RWPE1 (cell line): ENCODE measurements at regions not wholly inside any gene's neighbourhood (a gene's known extent, or its start where the extent isn't known, plus 50 kb on each side); places are given as distances from the start of the nearest gene placed in this dataset.

Experiments used
- CTCF ChIA-PET: fragments of 350-600 bp; sonication (Branson Sonifier 250); formaldehyde crosslinking; extraction: SDS; loops from one replicate; lab custom pipeline; 2021; lab: Yijun Ruan, JAX
- POLR2A ChIA-PET: fragments of 400-600 bp; formaldehyde crosslinking; extraction: SDS; loops from one replicate; lab custom pipeline; 2020; ENCODE audit warnings: antibody characterized with exemption; ENCODE audit not compliant: low non-redundant PET; lab: Yijun Ruan, JAX
- DNase-seq: peaks from one replicate; pipeline ENCODE4 v3.0.0; 2012; ENCODE audit warnings: low spot score
- H3K27ac ChIP-seq: fragments of 450-650 bp; 2 replicates; pipeline ENCODE4 v1.5.1; 2017
- CTCF ChIP-seq: fragments of 450-650 bp; conservative IDR thresholded peaks from 2 replicates; pipeline ENCODE4 v1.5.1; 2017; ENCODE audit warnings: low read depth, mild to moderate bottlenecking

GRCh38 chr16:79982361-79982760, 381.8 kb upstream of the MAF start:
- ChIA-PET POLR2A (no interaction called here), CTCF (interaction anchor here (0.6 kb wide), 1 partner anchor 14 kb away, joined by 3 read pairs; no protein-coding TSS in a partner anchor)
- H3K27ac ChIP-seq, result no peak overlapping the region
- no peak for DNase-seq
- TF ChIP-seq CTCF, result no peak

- no peak for TF ChIP-seq CTCF
- CTCF ChIA-PET, result no interaction called here
- H3K27ac ChIP-seq, result no peak overlapping the region
- POLR2A ChIA-PET, result no interaction called here
- no peak for DNase-seq
Measured at GRCh38 chr16:79981814-79982213, 381.3 kb upstream of the MAF start.

- no peak for TF ChIP-seq CTCF
- CTCF ChIA-PET, result no interaction called here
- DNase-seq, result no peak
- H3K27ac ChIP-seq, result no peak overlapping the region
- POLR2A ChIA-PET, result no interaction called here
Measured at GRCh38 chr16:79980650-79981521, 380.3 kb upstream of the MAF start.

- no peak for DNase-seq
- ChIA-PET POLR2A (no interaction called here), CTCF (interaction anchor here (0.6 kb wide), 1 partner anchor 407 kb away, joined by 8 read pairs; no protein-coding TSS in a partner anchor)
- H3K27ac ChIP-seq, result no peak overlapping the region
- no peak for TF ChIP-seq CTCF
Measured at GRCh38 chr16:79977940-79978836, 377.7 kb upstream of the MAF start.

- ChIA-PET CTCF (no interaction called here), POLR2A (no interaction called here)
- DNase-seq, result no peak
- H3K27ac ChIP-seq, result no peak overlapping the region
- TF ChIP-seq CTCF, result no peak
Measured at GRCh38 chr16:79973320-79973719, 372.8 kb upstream of the MAF start.

GRCh38 chr16:79972053-79972704, 371.6 kb upstream of the MAF start:
- no peak for TF ChIP-seq CTCF
- H3K27ac ChIP-seq, result no peak overlapping the region
- ChIA-PET POLR2A (no interaction called here), CTCF (interaction anchor here (0.6 kb wide), 1 partner anchor 326 kb away, joined by 3 read pairs; no protein-coding TSS in a partner anchor)
- no peak for DNase-seq
